ENCODE measurements at regions not wholly inside any gene's neighbourhood (a gene's known extent, or its start where the extent isn't known, plus 50 kb on each side); places are given as distances from the start of the nearest gene placed in this dataset.

- peak; percentile 27 for TF ChIP-seq CTCF (IDR thresholded peaks at IDR 0.05)
- TF ChIP-seq EZH2 (IDR thresholded peaks at IDR 0.05) = no peak
- Histone ChIP-seq H3K4me2 (no peak overlapping the region), H3F3A (ENCODE audit: low read depth) (no peaks in the 10 kb centered on the region), H3K4me1 (no peaks in the 10 kb centered on the region), H3K27me3 (no peaks in the 10 kb centered on the region), H3K79me2 (ENCODE audit: low read depth) (no peaks in the 10 kb centered on the region), H4K20me1 (ENCODE audit: low read depth) (no peaks in the 10 kb centered on the region), H3K36me3 (no peaks in the 10 kb centered on the region), H2AFZ (replicated peaks) (no peak overlapping the region), H3K9ac (no peak overlapping the region), H3K27ac (no peak overlapping the region), H3K4me3 (no peak overlapping the region), H3K9me3 (ENCODE audit: low read depth) (no peaks in the 10 kb centered on the region)
- H3K9me3 Mint-ChIP-seq = no peaks in the 10 kb centered on the region
- DNase-seq (ENCODE audit: low spot score) = no peak
- no peak overlapping the region for H3K4me3 Mint-ChIP-seq
- no peaks in the 10 kb centered on the region for H3K36me3 Mint-ChIP-seq
- peaks cover 5% of the 10 kb centered on the region for H3K27me3 Mint-ChIP-seq (ENCODE audit: insufficient read depth, low read depth)
- no peak overlapping the region for H3K27ac Mint-ChIP-seq
- no peaks in the 10 kb centered on the region for H3K4me1 Mint-ChIP-seq
Observed at GRCh38 chrX:106397788-106398538, 213.8 kb upstream of the RADX start.

GRCh38 chrX:106401965-106402559 is 209.7 kb upstream of the RADX start:
- Histone ChIP-seq H3K9me3 (ENCODE audit: low read depth) (no peaks in the 10 kb centered on the region), H3K9ac (no peak overlapping the region), H3K36me3 (no peaks in the 10 kb centered on the region), H3F3A (ENCODE audit: low read depth) (no peaks in the 10 kb centered on the region), H4K20me1 (ENCODE audit: low read depth) (no peaks in the 10 kb centered on the region), H3K4me2 (no peak overlapping the region), H3K79me2 (ENCODE audit: low read depth) (no peaks in the 10 kb centered on the region), H2AFZ (replicated peaks) (no peak overlapping the region), H3K27ac (no peak overlapping the region), H3K27me3 (no peaks in the 10 kb centered on the region), H3K4me1 (no peaks in the 10 kb centered on the region), H3K4me3 (no peak overlapping the region)
- Mint-ChIP-seq H3K27ac (peak overlapping the region; percentile 78), H3K4me3 (no peak overlapping the region), H3K27me3 (ENCODE audit: insufficient read depth, low read depth) (no peaks in the 10 kb centered on the region), H3K4me1 (no peaks in the 10 kb centered on the region), H3K36me3 (no peaks in the 10 kb centered on the region), H3K9me3 (no peaks in the 10 kb centered on the region)
- DNase-seq (ENCODE audit: low spot score) = no peak
- no peak for TF ChIP-seq EZH2phosphoT487 (IDR thresholded peaks at IDR 0.05)
- TF ChIP-seq CTCF (IDR thresholded peaks at IDR 0.05) = no peak
- no peak for TF ChIP-seq EZH2 (IDR thresholded peaks at IDR 0.05)

- Histone ChIP-seq H2AFZ (replicated peaks) (no peak overlapping the region), H3K27ac (no peak overlapping the region), H3K36me3 (no peaks in the 10 kb centered on the region), H3K4me2 (no peak overlapping the region), H3K9ac (no peak overlapping the region), H3K9me3 (ENCODE audit: low read depth) (no peaks in the 10 kb centered on the region), H3K4me1 (no peaks in the 10 kb centered on the region), H4K20me1 (ENCODE audit: low read depth) (no peaks in the 10 kb centered on the region), H3K4me3 (no peak overlapping the region), H3K79me2 (ENCODE audit: low read depth) (no peaks in the 10 kb centered on the region), H3F3A (ENCODE audit: low read depth) (no peaks in the 10 kb centered on the region), H3K27me3 (no peaks in the 10 kb centered on the region)
- Mint-ChIP-seq H3K27me3 (ENCODE audit: insufficient read depth, low read depth) (peaks cover 2% of the 10 kb centered on the region), H3K27ac (no peak overlapping the region), H3K9me3 (no peaks in the 10 kb centered on the region), H3K4me1 (no peaks in the 10 kb centered on the region), H3K4me3 (no peak overlapping the region), H3K36me3 (no peaks in the 10 kb centered on the region)
- TF ChIP-seq EZH2phosphoT487 (IDR thresholded peaks at IDR 0.05) (no peak), CTCF (IDR thresholded peaks at IDR 0.05) (peak; percentile 42), EZH2 (IDR thresholded peaks at IDR 0.05) (no peak)
- no peak for DNase-seq (ENCODE audit: low spot score)
Observed at GRCh38 chrX:106404512-106404911, 207.3 kb upstream of the RADX start.
